Vagina (tissue), 2 donors: ENCODE measurements at regions not wholly inside any gene's neighbourhood (a gene's known extent, or its start where the extent isn't known, plus 50 kb on each side); places are given as distances from the start of the nearest gene placed in this dataset.

Experiments
- CTCF ChIP-seq, 3 experiments: fragments of 450-650 bp in 2 of 3; fragments of 200-600 bp in 1 of 3; sonication (generic) in 1 of 3; IDR thresholded peaks; one replicate each; pipeline ENCODE4 v1.5.1; 2017 to 2019; ENCODE audit warnings: antibody characterized with exemption in 3 of 3, mild to moderate bottlenecking in 2 of 3, moderate library complexity in 2 of 3
- POLR2A ChIP-seq, 2 donors: fragments of 450-650 bp; IDR thresholded peaks; one replicate each; pipeline ENCODE4 v1.6.1; 2017; ENCODE audit warnings: antibody characterized with exemption in 2 of 2, mild to moderate bottlenecking in 2 of 2, moderate library complexity in 2 of 2

GRCh38 chr11:127226380-127226779 lies 225.8 kb upstream of the KIRREL3 start:
- TF ChIP-seq CTCF (IDR thresholded peaks at IDR 0.05) (no peak), POLR2A (IDR thresholded peaks at IDR 0.05) (no peak)
